Stimulated activated CD4-positive, alpha-beta T cell treated with anti-CD3 and anti-CD28 coated beads, Interleukin-4, amount 100 ng/mL, for 24 hours (primary cell): ENCODE measurements at regions not wholly inside any gene's neighbourhood (a gene's known extent, or its start where the extent isn't known, plus 50 kb on each side); places are given as distances from the start of the nearest gene placed in this dataset.

Experiments
- DNase-seq: peaks from one replicate; pipeline ENCODE4 v3.0.0-alpha.2; 2020

DNA sequence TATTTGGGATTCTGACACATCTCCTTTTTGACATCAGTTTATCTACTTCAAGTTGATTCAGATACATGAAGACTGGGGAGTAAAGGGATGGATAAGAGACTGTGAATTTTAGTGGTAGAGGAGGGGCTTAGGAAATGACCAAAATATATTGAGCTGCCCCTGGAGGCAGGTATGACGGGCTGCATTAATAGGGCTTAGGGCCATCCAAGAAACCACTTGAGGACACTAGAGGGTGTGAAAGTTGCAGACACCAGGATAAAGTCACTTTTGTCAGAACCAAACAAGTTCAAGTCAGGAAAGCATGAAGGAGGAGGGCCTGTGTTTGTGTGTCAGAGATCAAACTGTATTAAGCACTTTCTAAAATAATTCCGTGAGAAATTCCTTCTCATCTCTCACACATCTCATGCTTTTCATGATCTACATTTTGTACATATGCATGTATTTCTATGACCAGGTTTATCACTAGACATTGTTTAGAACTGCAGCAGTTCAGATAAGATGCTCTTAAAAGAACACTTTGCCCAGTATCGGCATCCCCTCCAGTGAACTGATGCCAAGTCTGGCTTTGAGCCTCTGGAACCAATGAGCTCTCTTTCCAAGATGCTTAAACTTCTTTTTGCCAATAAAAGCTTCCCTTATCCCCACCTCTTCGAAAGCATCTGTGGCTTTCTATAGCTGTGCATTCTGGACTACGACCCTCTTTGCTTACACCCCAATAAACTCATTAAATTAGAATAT, 136.9 kb downstream of the SLC38A1 start:
- no peak for DNase-seq

DNA sequence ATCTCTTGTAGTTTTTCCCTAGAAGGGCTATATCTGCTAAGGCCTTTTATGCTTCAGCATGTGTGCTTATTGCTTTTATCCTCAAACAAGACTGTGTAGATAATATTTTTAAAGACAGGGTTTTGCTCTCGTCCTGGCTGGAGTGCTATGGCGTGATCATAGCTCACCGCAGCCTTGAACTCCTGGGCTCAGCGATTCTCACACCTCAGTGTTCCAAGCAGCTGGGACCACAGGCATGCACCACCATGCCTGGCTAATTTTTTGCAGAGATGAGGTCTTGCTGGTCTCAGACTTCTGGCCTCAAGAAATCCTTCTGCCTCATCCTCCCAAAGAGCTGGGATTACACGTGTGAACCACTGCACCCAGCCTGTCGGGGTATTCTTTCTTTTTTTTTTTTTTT, 137.3 kb upstream of the SCAF11 start:
- DNase-seq, result no peak

- DNase-seq, result no peak
These were observed 135.8 kb upstream of the SCAF11 start for GRCh38 chr12:46126050-46126727.

DNA sequence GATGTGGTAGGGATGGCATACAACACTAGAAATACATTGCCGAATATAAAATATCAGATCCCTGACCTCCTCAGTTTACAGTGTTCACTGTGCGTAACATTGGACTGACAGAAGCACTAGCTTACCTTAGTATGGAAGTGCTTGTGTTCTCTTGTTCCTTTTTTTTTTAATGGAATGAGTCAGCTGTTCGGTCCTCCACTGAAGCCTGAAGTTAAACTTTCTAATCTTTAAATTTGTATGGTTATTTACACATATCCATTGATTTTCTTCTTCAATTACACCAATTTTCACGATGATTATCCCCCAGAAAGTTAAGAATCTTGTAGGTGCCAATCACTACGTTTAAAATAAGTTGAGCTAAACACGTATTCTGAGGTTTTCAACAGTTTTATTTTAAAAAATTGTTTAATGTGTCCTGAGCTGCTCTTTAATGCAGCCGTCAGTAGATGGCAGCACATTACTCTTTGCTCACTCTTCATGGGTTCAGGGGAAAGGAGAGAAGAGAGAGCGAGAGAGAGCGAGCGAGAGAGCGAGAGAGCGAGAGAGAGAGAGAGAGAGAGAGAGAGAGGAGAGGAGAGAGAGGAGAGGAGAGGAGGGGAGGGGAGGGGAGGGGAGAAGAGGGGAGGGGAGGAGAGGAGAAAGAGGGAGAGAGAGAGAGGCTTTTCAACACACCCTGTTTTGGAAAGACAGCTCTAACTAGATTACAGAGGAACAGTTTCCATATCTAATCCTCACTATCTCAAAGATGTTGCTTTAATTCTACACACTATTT, 134.7 kb upstream of the SCAF11 start:
- DNase-seq, result peak; percentile 55

- DNase-seq, result no peak
These were observed 133.9 kb upstream of the SCAF11 start for GRCh38 chr12:46124132-46124847.

DNA sequence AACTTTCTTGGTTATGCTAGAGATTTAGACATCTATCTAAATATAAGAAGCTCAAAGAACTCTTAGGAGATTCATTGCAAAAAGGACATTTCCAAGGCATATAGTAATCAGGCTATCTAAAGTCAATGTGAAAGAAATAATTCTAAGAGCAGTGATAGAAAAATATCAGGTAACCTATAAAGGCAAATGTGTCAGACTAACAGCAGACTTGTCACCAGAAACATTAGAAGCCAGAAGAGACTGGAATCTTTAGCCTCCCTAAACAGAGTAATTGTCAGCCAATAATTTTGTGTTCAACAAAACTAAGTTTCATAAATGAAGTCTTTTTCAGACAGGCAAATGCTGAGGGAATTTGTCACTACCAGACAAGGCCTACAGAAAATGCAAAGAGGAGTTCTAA, 122.0 kb upstream of the SCAF11 start:
- no peak for DNase-seq

DNA sequence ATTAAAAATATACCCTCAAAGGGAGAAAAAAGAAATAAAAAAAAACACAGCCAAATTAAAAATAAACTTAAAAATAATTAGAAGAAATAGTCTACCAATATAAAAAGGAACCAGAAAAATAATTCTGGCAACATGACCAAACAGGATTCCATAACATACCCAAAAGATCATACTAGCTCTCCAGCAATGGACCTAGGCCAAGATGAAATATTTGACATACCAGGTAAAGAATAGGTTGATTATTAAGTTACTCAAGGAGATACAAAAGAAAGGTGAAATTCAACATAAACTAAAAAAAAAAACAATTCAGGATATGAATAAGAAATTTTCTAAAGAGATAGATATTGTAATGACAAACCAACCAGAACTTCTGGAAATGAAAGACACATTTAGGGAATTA, 121.3 kb upstream of the SCAF11 start:
- no peak for DNase-seq

GRCh38 chr12:46110928-46111699, 120.7 kb upstream of the SCAF11 start:
- no peak for DNase-seq

DNA sequence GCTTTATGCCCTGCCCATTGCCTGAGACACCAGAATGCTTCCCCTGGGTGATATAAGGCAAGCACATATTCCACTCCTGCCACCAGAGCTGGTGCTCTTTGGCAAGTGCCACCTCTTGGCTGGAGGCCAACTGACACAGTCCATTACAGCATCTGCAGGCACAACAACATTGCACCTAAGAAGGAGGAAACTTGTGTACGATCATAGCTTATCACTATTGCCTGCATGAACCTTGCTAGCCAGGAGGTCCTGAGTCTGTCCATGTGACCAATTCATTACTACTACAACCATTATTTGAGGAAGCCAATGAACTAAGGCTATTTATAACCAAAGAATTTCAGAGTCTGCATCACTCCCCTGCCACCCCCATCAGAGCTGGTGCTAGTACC, 119.8 kb upstream of the SCAF11 start:
- DNase-seq, result no peak

GRCh38 chr12:46109343-46110222, 119.2 kb upstream of the SCAF11 start:
- no peak for DNase-seq

- no peak for DNase-seq
These were observed 118.3 kb upstream of the SCAF11 start for GRCh38 chr12:46108721-46109120.

- DNase-seq, result no peak
These were observed 117.2 kb upstream of the SCAF11 start for GRCh38 chr12:46107591-46107990.

DNA sequence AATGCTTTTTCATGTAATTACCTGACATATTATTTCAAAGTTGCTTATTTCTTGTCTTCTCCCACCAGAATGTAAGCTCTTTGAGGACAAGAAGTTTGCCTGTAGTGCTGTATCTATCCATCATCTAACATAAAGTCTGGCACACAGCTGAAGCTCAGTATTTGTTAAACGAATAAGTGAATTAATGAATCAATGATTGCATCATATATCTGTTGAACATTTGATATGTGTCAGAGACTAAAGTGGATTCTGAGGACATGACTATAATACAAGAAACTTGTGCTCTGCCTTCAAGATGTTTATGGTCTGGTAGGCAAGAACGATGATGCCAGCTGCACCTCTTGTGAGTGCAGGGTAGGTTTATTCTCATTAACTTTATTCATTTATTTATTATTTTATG, 115.4 kb upstream of the SCAF11 start:
- DNase-seq, result no peak

DNA sequence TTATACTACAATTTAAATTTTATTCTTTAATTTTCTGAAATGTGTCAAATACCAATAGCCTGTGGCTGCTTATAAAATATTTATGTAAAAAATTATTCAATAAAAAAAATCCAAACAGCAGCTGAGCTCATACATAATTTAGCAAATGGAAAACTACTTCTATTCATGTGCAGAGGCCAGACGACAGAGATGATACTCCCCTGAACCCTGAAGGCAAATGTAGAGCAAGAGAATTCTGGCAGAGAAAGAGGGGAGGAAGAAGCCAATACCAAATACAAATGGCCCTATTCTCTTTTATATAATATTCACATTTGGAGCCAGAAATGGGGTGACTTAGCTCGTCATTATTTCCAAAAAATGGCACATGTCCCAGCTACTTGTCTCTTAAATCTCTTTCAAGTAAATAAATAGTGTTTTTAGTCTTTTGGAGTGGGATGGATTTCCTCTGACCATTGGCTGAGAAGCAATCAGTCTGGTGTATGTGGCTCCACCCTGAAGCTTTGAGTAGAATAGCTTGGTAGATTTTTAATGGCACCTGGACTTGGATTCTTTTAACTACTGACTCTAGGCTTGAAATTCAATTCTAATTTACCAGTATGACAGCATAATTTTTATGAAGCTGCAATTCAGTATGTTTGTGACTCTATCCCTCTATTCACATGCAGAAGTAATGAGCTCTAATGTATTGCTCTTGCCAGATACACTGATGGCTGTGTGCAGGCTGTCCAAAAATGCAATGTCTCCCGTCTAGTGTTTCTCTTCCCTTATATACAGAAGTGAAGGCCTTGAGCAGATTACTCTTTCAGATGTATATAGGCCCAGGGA, 113.4 kb upstream of the SCAF11 start:
- no peak for DNase-seq

- no peak for DNase-seq
These were observed 111.1 kb upstream of the SCAF11 start for GRCh38 chr12:46101485-46101869.

DNA sequence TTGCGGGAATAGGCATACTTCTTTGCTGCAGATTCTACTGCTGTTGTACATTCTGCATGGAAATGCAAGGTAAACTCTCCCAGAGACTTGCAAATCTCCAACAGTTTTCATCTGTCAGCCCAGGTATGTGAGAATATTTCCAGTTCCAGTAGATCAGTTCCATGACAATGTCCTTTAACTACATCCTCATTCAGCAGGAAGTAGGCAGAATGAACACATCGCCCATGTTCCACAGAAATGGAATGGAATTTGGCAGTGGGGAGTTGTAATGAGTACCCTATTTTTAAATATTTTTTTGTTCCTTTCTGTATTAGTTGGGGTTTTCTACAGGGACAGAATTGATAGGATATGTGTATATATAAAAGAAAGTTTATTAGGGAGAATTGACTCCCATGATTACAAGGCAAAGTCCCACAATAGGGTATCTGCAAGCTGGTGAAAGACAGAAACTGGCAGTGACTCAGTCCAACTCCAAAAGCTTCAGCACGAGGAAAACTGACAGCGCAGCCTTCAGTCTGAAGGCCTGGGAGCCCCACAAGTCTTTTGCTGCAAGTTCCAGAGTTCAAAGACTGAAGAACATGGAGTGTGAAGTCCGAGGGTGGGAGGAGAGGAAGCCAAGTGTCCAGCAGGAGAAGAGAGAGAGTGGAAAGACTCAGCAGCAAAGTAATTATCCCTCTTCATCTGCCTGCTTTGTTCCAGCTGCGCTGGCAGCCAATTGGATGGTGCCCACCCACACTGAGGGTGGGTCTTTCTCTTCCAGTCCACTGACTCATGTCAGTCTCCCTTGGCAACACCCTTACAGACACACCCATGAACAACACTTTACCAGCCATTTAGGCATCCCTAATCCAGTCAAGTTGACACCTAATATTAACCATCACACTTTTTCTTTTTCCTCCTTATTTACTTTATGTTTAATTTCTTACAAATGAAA, 110.4 kb upstream of the SCAF11 start:
- DNase-seq, result no peak

DNA sequence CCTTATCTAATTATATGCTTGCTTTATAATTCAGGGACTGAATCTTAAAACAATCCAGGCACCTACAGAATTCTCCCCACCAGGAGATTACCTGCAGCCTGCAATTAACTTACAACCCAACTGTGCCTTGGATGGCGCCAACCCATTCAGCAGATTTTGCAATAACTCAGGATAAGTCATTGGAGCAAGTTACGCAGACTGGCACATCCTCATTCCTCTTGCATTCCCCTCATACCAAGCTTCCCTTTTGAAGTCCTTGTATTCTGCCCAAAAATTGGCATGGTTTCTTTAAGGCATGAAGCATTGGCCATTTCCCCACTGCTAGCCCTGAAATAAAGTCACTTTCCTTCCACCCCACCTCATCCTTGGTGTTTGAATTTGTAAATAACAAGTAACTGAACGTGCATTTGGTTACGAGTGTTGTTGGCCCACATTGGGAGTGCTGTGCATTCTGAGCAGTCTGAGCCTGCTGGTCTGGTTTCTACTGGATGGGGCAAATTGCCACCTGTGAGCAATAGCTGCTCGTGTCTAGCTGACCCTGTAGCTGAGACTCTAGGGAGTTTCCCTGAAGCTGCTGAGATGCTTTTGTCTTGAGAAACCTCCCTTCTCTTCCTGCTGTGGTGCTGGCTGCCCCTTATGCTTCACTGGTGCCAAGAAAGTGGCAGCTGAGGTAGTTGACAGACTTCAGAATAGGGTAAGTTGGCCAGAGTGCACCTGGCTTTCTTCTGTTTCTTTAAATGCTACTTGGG, 99.2 kb upstream of the SCAF11 start:
- DNase-seq, result no peak

DNA sequence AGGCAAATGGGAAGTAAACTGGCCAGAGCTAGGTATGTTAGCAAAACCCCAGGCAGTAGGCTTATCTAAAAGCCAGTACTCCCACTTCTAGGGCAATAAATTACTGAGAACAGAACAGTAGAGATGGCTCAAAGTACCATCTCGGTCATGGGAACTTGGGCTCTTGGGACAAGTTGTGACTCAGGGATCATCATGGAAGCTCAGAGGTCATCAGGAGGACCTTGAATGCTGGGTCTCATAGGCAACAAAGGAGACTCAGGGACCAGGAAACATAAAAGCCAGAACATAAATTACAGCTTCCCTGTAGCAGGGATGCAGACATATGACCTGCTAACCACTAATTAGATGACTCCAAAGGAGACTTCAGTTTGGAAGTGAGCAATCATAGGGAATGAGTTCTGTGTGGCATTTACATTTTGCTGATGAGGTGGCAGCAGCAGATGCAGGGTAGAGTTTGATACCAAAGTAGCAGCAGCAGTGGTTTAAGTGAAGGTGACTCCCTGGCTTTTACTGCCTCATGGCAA, 97.6 kb upstream of the SCAF11 start:
- DNase-seq, result no peak
